Upper lobe of right lung (tissue), 1 donor: ENCODE measurements at regions not wholly inside any gene's neighbourhood (a gene's known extent, or its start where the extent isn't known, plus 50 kb on each side); places are given as distances from the start of the nearest gene placed in this dataset.

ENCODE experiments used
- ATAC-seq: fragments of 200-7000 bp; cut with Tn5 transposase; one replicate; pipeline ENCODE4 v1.9.1; 2020; ENCODE audit warnings: mild to moderate bottlenecking, moderate library complexity
- DNase-seq: peaks from one replicate; pipeline ENCODE4 v3.0.0-alpha.2; 2020
- H3K27ac ChIP-seq: fragments of 200-600 bp; one replicate; pipeline ENCODE4 v1.8.0; 2022
- H3K27me3 ChIP-seq: fragments of 200-600 bp; one replicate; pipeline ENCODE4 v1.8.0; 2022; ENCODE audit warnings: mild to moderate bottlenecking
- H3K36me3 ChIP-seq: fragments of 200-600 bp; one replicate; pipeline ENCODE4 v1.8.0; 2022
- H3K4me1 ChIP-seq: fragments of 200-600 bp; one replicate; pipeline ENCODE4 v1.8.0; 2022
- H3K4me3 ChIP-seq: fragments of 200-600 bp; one replicate; pipeline ENCODE4 v1.8.0; 2022; ENCODE audit warnings: mild to moderate bottlenecking
- H3K9me3 ChIP-seq: fragments of 200-600 bp; one replicate; pipeline ENCODE4 v1.8.0; 2022
- CTCF ChIP-seq: fragments of 200-600 bp; IDR thresholded peaks from one replicate; pipeline ENCODE4 v1.8.0; 2022; ENCODE audit warnings: antibody characterized with exemption
- intact Hi-C: fragments of 100-400 bp; cut with DNase I; formaldehyde crosslinking; loops from one replicate; pipeline ENCODE4 v1.11.0; 2022
- donor health status: DM: no; HTN: yes; CAD: no; lungs with severe emphysema.

GRCh38 chr14:21729703-21730233 lies 56.1 kb upstream of the OR4E1 start:
- Histone ChIP-seq H3K27me3 (no peaks in the 10 kb centered on the region), H3K4me3 (no peak overlapping the region), H3K4me1 (no peaks in the 10 kb centered on the region), H3K27ac (no peak overlapping the region), H3K9me3 (no peaks in the 10 kb centered on the region), H3K36me3 (no peaks in the 10 kb centered on the region)
- ATAC-seq (no peak), DNase-seq (no peak)
- intact Hi-C loops: no loop called here
- TF ChIP-seq CTCF: no peak

GRCh38 chr14:21725250-21725649 lies 51.6 kb upstream of the OR4E1 start:
- Histone ChIP-seq H3K4me1 (no peaks in the 10 kb centered on the region), H3K27me3 (peaks cover 4% of the 10 kb centered on the region), H3K36me3 (no peaks in the 10 kb centered on the region), H3K4me3 (no peak overlapping the region), H3K9me3 (no peaks in the 10 kb centered on the region), H3K27ac (no peak overlapping the region)
- ATAC-seq (no peak), DNase-seq (no peak)
- intact Hi-C loops: no loop called here
- TF ChIP-seq CTCF: no peak

- Histone ChIP-seq H3K36me3 (no peaks in the 10 kb centered on the region), H3K9me3 (no peaks in the 10 kb centered on the region), H3K4me3 (no peak overlapping the region), H3K27me3 (peaks cover 9% of the 10 kb centered on the region), H3K4me1 (no peaks in the 10 kb centered on the region), H3K27ac (no peak overlapping the region)
- TF ChIP-seq CTCF: no peak
- no peak for ATAC-seq
- intact Hi-C loops: no loop called here
- no peak for DNase-seq
Measured at GRCh38 chr14:21724090-21724973, 50.7 kb upstream of the OR4E1 start.

GRCh38 chr14:21723431-21724045 lies 49.9 kb upstream of the OR4E1 start:
- H3K4me1 ChIP-seq: no peaks in the 10 kb centered on the region
- peaks cover 9% of the 10 kb centered on the region for H3K27me3 ChIP-seq
- H3K9me3 ChIP-seq: no peaks in the 10 kb centered on the region
- intact Hi-C loops: no loop called here
- DNase-seq (no peak), ATAC-seq (peak; percentile 61)
- no peaks in the 10 kb centered on the region for H3K36me3 ChIP-seq
- H3K27ac ChIP-seq: no peak overlapping the region
- H3K4me3 ChIP-seq: no peak overlapping the region
- TF ChIP-seq CTCF: no peak
